Upper lobe of left lung (tissue), 4 donors: ENCODE measurements at regions not wholly inside any gene's neighbourhood (a gene's known extent, or its start where the extent isn't known, plus 50 kb on each side); places are given as distances from the start of the nearest gene placed in this dataset.

Source experiments
- EP300 ChIP-seq, 4 donors: sonication (generic); formaldehyde crosslinking; IDR thresholded peaks; one replicate each; pipeline ENCODE4 v1.5.1; 2017; ENCODE audit warnings: antibody characterized with exemption in 4 of 4, control low read depth in 2 of 4
- POLR2A ChIP-seq, 4 donors: fragments of 450-650 bp; IDR thresholded peaks; one replicate each; pipeline ENCODE4 v1.5.1; 2016 to 2017; ENCODE audit warnings: antibody characterized with exemption in 4 of 4, mild to moderate bottlenecking in 2 of 4
- POLR2AphosphoS5 ChIP-seq, 2 donors: sonication (generic); formaldehyde crosslinking; IDR thresholded peaks; one replicate each; pipeline ENCODE4 v1.5.1; 2017; ENCODE audit warnings: antibody characterized with exemption in 2 of 2
- TF ChIP-seq, protein P1 (sequence below), 6 experiments: fragments of 450-650 bp in 4 of 6; fragments of 200-600 bp in 2 of 6; sonication (generic) in 2 of 6; IDR thresholded peaks; one replicate each; pipeline ENCODE4 v1.5.1; 2016 to 2019; ENCODE audit warnings: antibody characterized with exemption in 6 of 6

- TF ChIP-seq, protein P1, sequence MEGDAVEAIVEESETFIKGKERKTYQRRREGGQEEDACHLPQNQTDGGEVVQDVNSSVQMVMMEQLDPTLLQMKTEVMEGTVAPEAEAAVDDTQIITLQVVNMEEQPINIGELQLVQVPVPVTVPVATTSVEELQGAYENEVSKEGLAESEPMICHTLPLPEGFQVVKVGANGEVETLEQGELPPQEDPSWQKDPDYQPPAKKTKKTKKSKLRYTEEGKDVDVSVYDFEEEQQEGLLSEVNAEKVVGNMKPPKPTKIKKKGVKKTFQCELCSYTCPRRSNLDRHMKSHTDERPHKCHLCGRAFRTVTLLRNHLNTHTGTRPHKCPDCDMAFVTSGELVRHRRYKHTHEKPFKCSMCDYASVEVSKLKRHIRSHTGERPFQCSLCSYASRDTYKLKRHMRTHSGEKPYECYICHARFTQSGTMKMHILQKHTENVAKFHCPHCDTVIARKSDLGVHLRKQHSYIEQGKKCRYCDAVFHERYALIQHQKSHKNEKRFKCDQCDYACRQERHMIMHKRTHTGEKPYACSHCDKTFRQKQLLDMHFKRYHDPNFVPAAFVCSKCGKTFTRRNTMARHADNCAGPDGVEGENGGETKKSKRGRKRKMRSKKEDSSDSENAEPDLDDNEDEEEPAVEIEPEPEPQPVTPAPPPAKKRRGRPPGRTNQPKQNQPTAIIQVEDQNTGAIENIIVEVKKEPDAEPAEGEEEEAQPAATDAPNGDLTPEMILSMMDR (IDR thresholded peaks at IDR 0.05), result no peak
- no peak for TF ChIP-seq POLR2A (IDR thresholded peaks at IDR 0.05)
- TF ChIP-seq POLR2AphosphoS5 (IDR thresholded peaks at IDR 0.05), result no peak
- TF ChIP-seq EP300 (IDR thresholded peaks at IDR 0.05), result peak in 1 of 4 donors; percentile 63
These were observed 127.6 kb upstream of the SLC1A3 start for GRCh38 chr5:36478646-36479317.
